K562 (cell line): ENCODE measurements at regions not wholly inside any gene's neighbourhood (a gene's known extent, or its start where the extent isn't known, plus 50 kb on each side); places are given as distances from the start of the nearest gene placed in this dataset.

Source experiments
- ATAC-seq: fragments of 200-7000 bp; cut with Tn5 transposase; 3 replicates; pipeline ENCODE4 v1.9.1; 2020; ENCODE audit warnings: moderate library complexity
- BruUV-seq: library from RNA; stranded (reverse); fragments of 400-500 nt; replicated peaks from 2 replicates; lab custom pipeline; 2021; lab: Mats Ljungman, UMichigan
- CTCF ChIA-PET: fragments of 300-600 bp; formaldehyde crosslinking; extraction: SDS; loops from one replicate; lab custom pipeline; 2021; ENCODE audit warnings: low intra/inter-chr PET ratio; lab: Yijun Ruan, JAX
- POLR2A ChIA-PET: fragments of 300-600, 350-650 bp; sonication (Branson Sonifier 250); formaldehyde crosslinking; extraction: SDS; loops from one replicate; lab custom pipeline; 2021; ENCODE audit warnings: antibody characterized with exemption, inconsistent platforms; lab: Yijun Ruan, JAX
- DNase-seq, 4 experiments: peaks; one replicate each; pipeline versions ENCODE4 v3.0.0 to v3.0.0-alpha.2; 2011 to 2018; ENCODE audit warnings: low spot score in 3 of 4, mixed read lengths in 3 of 4; ENCODE audit errors: extremely low read depth in 1 of 4
- FAIRE-seq: peaks from 2 replicates; lab custom pipeline; 2011; peaks lifted over from hg19 to GRCh38; lab: Jason Lieb, UNC
- H2AFZ ChIP-seq: 2 replicates; pipeline ENCODE4 v1.6.0; 2011; ENCODE audit warnings: low read depth, low read length, control low read depth, inconsistent platforms
- H3K27ac ChIP-seq: fragments of 200-600 bp; 3 replicates; pipeline ENCODE4 v1.8.0; 2011; ENCODE audit warnings: low read depth, mild to moderate bottlenecking, control low read depth, inconsistent platforms, low read length, moderate library complexity, mixed read lengths; ENCODE audit errors: extremely low read depth
- H3K27me3 ChIP-seq, 2 experiments: fragments of 300-600 bp in 1 of 2; 2 replicates in 1 of 2; 3 replicates in 1 of 2; pipeline versions ENCODE4 v1.6.0 to v1.8.0; 2011; ENCODE audit warnings: inconsistent platforms in 2 of 2, low read length in 2 of 2, mild to moderate bottlenecking in 1 of 2, mixed read lengths in 1 of 2, moderate library complexity in 1 of 2; ENCODE audit not compliant: control insufficient read depth in 2 of 2, insufficient read depth in 2 of 2
- H3K36me3 ChIP-seq: fragments of 300-600 bp; 3 replicates; pipeline ENCODE4 v1.8.0; 2011; ENCODE audit warnings: mild to moderate bottlenecking, low read length, inconsistent platforms; ENCODE audit not compliant: control insufficient read depth, insufficient read depth
- H3K4me1 ChIP-seq, 2 experiments: fragments of 200-600 bp in 1 of 2; replicated peaks in 1 of 2; 2 replicates in 1 of 2; 3 replicates in 1 of 2; pipeline versions ENCODE4 v1.5.1 to v1.8.0; 2011; ENCODE audit warnings: inconsistent platforms in 2 of 2, low read length in 2 of 2, mild to moderate bottlenecking in 1 of 2, mixed read lengths in 1 of 2, moderate library complexity in 1 of 2; ENCODE audit not compliant: control insufficient read depth in 2 of 2, insufficient read depth in 2 of 2
- H3K4me2 ChIP-seq: 2 replicates; pipeline ENCODE4 v1.6.1; 2011; ENCODE audit warnings: low read length, control low read depth, inconsistent platforms, mixed read lengths; ENCODE audit not compliant: insufficient read depth
- H3K4me3 ChIP-seq: fragments of 200-600 bp; sonication (generic), shearing (Covaris generic); 2 replicates; pipeline ENCODE4 v1.5.1; 2016; ENCODE audit warnings: control low read depth, inconsistent platforms
- H3K79me2 ChIP-seq: fragments of 200-600 bp; 3 replicates; pipeline ENCODE4 v1.8.0; 2011; ENCODE audit warnings: low read length, inconsistent platforms; ENCODE audit not compliant: control insufficient read depth, insufficient read depth
- H3K9ac ChIP-seq, 2 experiments: 2 replicates each; pipeline versions ENCODE4 v1.6.0 to v1.6.1; 2011; ENCODE audit warnings: low read depth in 2 of 2, low read length in 2 of 2, control low read depth in 1 of 2, inconsistent platforms in 1 of 2, mild to moderate bottlenecking in 1 of 2, mixed read lengths in 1 of 2; ENCODE audit not compliant: insufficient read depth in 1 of 2
- H3K9me1 ChIP-seq: one replicate; pipeline ENCODE4 v1.6.0; 2011; ENCODE audit warnings: inconsistent platforms, mild to moderate bottlenecking, low read length, moderate library complexity; ENCODE audit not compliant: control insufficient read depth, insufficient read depth
- H3K9me3 ChIP-seq: replicated peaks from 2 replicates; pipeline ENCODE4 v1.5.1; 2011; ENCODE audit warnings: low read depth, low read length, inconsistent platforms; ENCODE audit not compliant: control insufficient read depth, insufficient read depth
- H4K20me1 ChIP-seq: replicated peaks from 2 replicates; pipeline ENCODE4 v1.6.1; 2011; ENCODE audit warnings: low read length, inconsistent platforms, mixed read lengths; ENCODE audit not compliant: control insufficient read depth, insufficient read depth
- JUNB ChIP-seq: fragments of 450-650 bp; formaldehyde crosslinking; conservative IDR thresholded peaks from 2 replicates; pipeline ENCODE4 v1.4.0; 2020; ENCODE audit warnings: mild to moderate bottlenecking
- NFIC ChIP-seq: fragments of 450-650 bp; IDR thresholded peaks from 2 replicates; pipeline ENCODE4 v1.6.1; 2017; ENCODE audit warnings: mild to moderate bottlenecking, inconsistent platforms
- ZBTB49 ChIP-seq: sonication (generic); formaldehyde crosslinking; IDR thresholded peaks from 2 replicates; pipeline ENCODE4 v1.8.0; 2022; ENCODE audit warnings: missing genetic modification reagents, mild to moderate bottlenecking, borderline replicate concordance
- ZNF512 ChIP-seq: IDR thresholded peaks from 2 replicates; pipeline ENCODE4 v1.6.1; 2016; ENCODE audit warnings: missing genetic modification characterization, missing compliant biosample characterization
- ZSCAN29 ChIP-seq: fragments of 450-650 bp; IDR thresholded peaks from 2 replicates; pipeline ENCODE4 v1.6.1; 2017
- WGBS: fragments of 100-300 bp; shearing (Covaris generic); methylation state at CpG from one replicate; pipeline ENCODE4 v1.1.6; 2016; ENCODE audit warnings: low coverage, mixed read lengths; ENCODE audit not compliant: insufficient coverage; ENCODE audit errors: missing lambda C conversion rate; 5-methylcytosine and 5-hydroxymethylcytosine counted together
- in situ Hi-C: fragments of 300-500 bp; cut with MboI; formaldehyde crosslinking; loops from 4 replicates; pipeline ENCODE4 v1.15.0; 2018; ENCODE audit warnings: inconsistent platforms, mixed read lengths
- intact Hi-C: fragments of 100-400 bp; cut with micrococcal nuclease; formaldehyde crosslinking; loops from 2 replicates; pipeline ENCODE4 v1.14.2; 2022
- TF ChIP-seq, protein P1 (sequence below): fragments of 450-650 bp; IDR thresholded peaks from one replicate; pipeline ENCODE4 v1.6.1; 2018; ENCODE audit warnings: mild to moderate bottlenecking, moderate library complexity; ENCODE audit not compliant: partially characterized antibody
- TF ChIP-seq, protein P2 (sequence below), 2 experiments: fragments of 450-650 bp; formaldehyde crosslinking in 1 of 2; IDR thresholded peaks; 2 replicates each; pipeline versions ENCODE4 v1.4.0 to v1.6.1; 2014 to 2020; ENCODE audit warnings: mild to moderate bottlenecking in 2 of 2, borderline replicate concordance in 1 of 2, low read depth in 1 of 2
- TF ChIP-seq, protein P3 (sequence below): sonication (generic); formaldehyde crosslinking; IDR thresholded peaks from 2 replicates; pipeline ENCODE4 v1.8.0; 2022; ENCODE audit warnings: mild to moderate bottlenecking, missing genetic modification reagents

- Histone ChIP-seq H3K4me2 (no peak overlapping the region), H3K9me1 (no peaks in the 10 kb centered on the region), H4K20me1 (no peaks in the 10 kb centered on the region), H3K4me1 (no peaks in the 10 kb centered on the region), H3K9ac (no peak overlapping the region), H2AFZ (no peak overlapping the region), H3K4me3 (no peak overlapping the region), H3K27ac (no peak overlapping the region), H3K9me3 (0 out of 2 replicates have a peak, but pooled peaks cover 2% of the 10 kb centered on the region), H3K27me3 (no peaks in the 10 kb centered on the region), H3K79me2 (no peaks in the 10 kb centered on the region), H3K36me3 (no peaks in the 10 kb centered on the region)
- no peak for ATAC-seq
- BruUV-seq, result no TSS peak
- DNase-seq, result no peak
- FAIRE-seq, result no peak
- 0% methylated on average over 1 of the region's 1 CpG for WGBS
- no peak for TF ChIP-seq NFIC
- TF ChIP-seq, protein P1, sequence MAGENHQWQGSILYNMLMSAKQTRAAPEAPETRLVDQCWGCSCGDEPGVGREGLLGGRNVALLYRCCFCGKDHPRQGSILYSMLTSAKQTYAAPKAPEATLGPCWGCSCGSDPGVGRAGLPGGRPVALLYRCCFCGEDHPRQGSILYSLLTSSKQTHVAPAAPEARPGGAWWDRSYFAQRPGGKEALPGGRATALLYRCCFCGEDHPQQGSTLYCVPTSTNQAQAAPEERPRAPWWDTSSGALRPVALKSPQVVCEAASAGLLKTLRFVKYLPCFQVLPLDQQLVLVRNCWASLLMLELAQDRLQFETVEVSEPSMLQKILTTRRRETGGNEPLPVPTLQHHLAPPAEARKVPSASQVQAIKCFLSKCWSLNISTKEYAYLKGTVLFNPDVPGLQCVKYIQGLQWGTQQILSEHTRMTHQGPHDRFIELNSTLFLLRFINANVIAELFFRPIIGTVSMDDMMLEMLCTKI, result no peak
- TF ChIP-seq ZNF512 (tag), result no peak
- TF ChIP-seq ZBTB49 (CRISPR knock-in tag), result no peak
- TF ChIP-seq ZSCAN29, result no peak
- TF ChIP-seq, protein P2, sequence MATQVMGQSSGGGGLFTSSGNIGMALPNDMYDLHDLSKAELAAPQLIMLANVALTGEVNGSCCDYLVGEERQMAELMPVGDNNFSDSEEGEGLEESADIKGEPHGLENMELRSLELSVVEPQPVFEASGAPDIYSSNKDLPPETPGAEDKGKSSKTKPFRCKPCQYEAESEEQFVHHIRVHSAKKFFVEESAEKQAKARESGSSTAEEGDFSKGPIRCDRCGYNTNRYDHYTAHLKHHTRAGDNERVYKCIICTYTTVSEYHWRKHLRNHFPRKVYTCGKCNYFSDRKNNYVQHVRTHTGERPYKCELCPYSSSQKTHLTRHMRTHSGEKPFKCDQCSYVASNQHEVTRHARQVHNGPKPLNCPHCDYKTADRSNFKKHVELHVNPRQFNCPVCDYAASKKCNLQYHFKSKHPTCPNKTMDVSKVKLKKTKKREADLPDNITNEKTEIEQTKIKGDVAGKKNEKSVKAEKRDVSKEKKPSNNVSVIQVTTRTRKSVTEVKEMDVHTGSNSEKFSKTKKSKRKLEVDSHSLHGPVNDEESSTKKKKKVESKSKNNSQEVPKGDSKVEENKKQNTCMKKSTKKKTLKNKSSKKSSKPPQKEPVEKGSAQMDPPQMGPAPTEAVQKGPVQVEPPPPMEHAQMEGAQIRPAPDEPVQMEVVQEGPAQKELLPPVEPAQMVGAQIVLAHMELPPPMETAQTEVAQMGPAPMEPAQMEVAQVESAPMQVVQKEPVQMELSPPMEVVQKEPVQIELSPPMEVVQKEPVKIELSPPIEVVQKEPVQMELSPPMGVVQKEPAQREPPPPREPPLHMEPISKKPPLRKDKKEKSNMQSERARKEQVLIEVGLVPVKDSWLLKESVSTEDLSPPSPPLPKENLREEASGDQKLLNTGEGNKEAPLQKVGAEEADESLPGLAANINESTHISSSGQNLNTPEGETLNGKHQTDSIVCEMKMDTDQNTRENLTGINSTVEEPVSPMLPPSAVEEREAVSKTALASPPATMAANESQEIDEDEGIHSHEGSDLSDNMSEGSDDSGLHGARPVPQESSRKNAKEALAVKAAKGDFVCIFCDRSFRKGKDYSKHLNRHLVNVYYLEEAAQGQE (IDR thresholded peaks at IDR 0.05; ENCODE audit: borderline replicate concordance), result no peak
- TF ChIP-seq, protein P2 (CRISPR knock-in tag; IDR thresholded peaks at IDR 0.05; ENCODE audit: low read depth), result no peak
- no peak for TF ChIP-seq JUNB
- TF ChIP-seq, protein P3, sequence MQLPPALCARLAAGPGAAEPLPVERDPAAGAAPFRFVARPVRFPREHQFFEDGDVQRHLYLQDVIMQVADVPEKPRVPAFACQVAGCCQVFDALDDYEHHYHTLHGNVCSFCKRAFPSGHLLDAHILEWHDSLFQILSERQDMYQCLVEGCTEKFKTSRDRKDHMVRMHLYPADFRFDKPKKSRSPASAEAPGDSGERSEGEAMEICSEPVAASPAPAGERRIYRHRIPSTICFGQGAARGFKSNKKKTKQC (CRISPR knock-in tag), result no peak
- intact Hi-C loops (no loop called here), in situ Hi-C loops (no loop called here)
- ChIA-PET POLR2A (no interaction called here), CTCF (no interaction called here)
Observed at GRCh38 chr3:3902161-3902560, 102.9 kb downstream of the LRRN1 start.
